ENCODE measurements at regions not wholly inside any gene's neighbourhood (a gene's known extent, or its start where the extent isn't known, plus 50 kb on each side); places are given as distances from the start of the nearest gene placed in this dataset.

- H3K9ac ChIP-seq (ENCODE audit: low read depth, low read length), result no peak overlapping the region
- H3K79me1 ChIP-seq (ENCODE audit: low read depth in 1 of 2, low read length in 2 of 2), result no peaks in the 10 kb centered on the region
- H3K27me3 ChIP-seq (ENCODE audit: control insufficient read depth, insufficient read depth, low read length), result peaks cover 20% of the 10 kb centered on the region
- no peak overlapping the region for H2AFZ ChIP-seq (replicated peaks; ENCODE audit: low read length, poor library complexity)
- ChIA-PET POLR2A (ENCODE audit: unreplicated experiment) (no interaction called here), CTCF (interaction anchor here (0.6 kb wide), 1 partner anchor 425 kb away, joined by 4 read pairs; no protein-coding TSS in a partner anchor)
- H2AK5ac ChIP-seq (ENCODE audit: low read depth, low read length), result no peak overlapping the region
- no peaks in the 10 kb centered on the region for H4K20me1 ChIP-seq (ENCODE audit: insufficient read depth, low read length)
- H3K9me1 ChIP-seq (ENCODE audit: insufficient read depth, low read length), result no peaks in the 10 kb centered on the region
- no TSS peak for BruUV-seq (replicated peaks)
- no peak overlapping the region for H3K56ac ChIP-seq (ENCODE audit: extremely low read depth, insufficient read depth, low read length)
- no peak overlapping the region for H3K14ac ChIP-seq (replicated peaks; ENCODE audit: low read depth, low read length)
- no peak overlapping the region for H3K4me3 ChIP-seq (ENCODE audit: insufficient read depth, low read depth, low read length)
- no peak overlapping the region for H3K23ac ChIP-seq (ENCODE audit: low read depth, low read length)
- no peak overlapping the region for H2BK120ac ChIP-seq (ENCODE audit: low read depth, low read length)
- H4K5ac ChIP-seq (ENCODE audit: low read depth, low read length), result no peak overlapping the region
- H3K4ac ChIP-seq (ENCODE audit: low read depth, low read length), result no peak overlapping the region
- no peak overlapping the region for H2AK9ac ChIP-seq (replicated peaks; ENCODE audit: low read depth, low read length, poor library complexity)
- in situ Hi-C loops (cut with MboI; ENCODE audit: low sequenced_read_pairs), result no loop called here
- no peaks in the 10 kb centered on the region for H3K36me3 ChIP-seq (ENCODE audit: control insufficient read depth, insufficient read depth, low read length)
- intact Hi-C loops (cut with micrococcal nuclease), result no loop called here
- H2BK15ac ChIP-seq (ENCODE audit: low read depth, low read length), result no peak overlapping the region
- H3K27ac ChIP-seq (ENCODE audit: insufficient read depth, low read length), result no peak overlapping the region
- no peak overlapping the region for H3K4me2 ChIP-seq (ENCODE audit: low read depth, low read length)
- H4K8ac ChIP-seq (ENCODE audit: low read depth in 2 of 2, low read length in 2 of 2), result no peak overlapping the region
- H3K9me3 ChIP-seq (ENCODE audit: control insufficient read depth, insufficient read depth, low read length), result no peaks in the 10 kb centered on the region
- TF ChIP-seq MAFK (IDR thresholded peaks at IDR 0.05; ENCODE audit: low read depth, low read length) (no peak), RFX5 (IDR thresholded peaks at IDR 0.05; ENCODE audit: low read depth, low read length) (no peak), FOS (IDR thresholded peaks at IDR 0.05; ENCODE audit: low read depth, low read length) (no peak), MAZ (IDR thresholded peaks at IDR 0.05; ENCODE audit: borderline replicate concordance, low read depth, low read length) (no peak), CEBPB (IDR thresholded peaks at IDR 0.05; ENCODE audit: low read depth, low read length) (no peak), CHD1 (IDR thresholded peaks at IDR 0.05; ENCODE audit: low read depth, low read length) (no peak), USF2 (IDR thresholded peaks at IDR 0.05; ENCODE audit: low read depth, low read length) (no peak), POLR2A (IDR thresholded peaks at IDR 0.05; ENCODE audit: low read depth, low read length) (no peak)
- dilution Hi-C loops (cut with HindIII; ENCODE audit: low sequenced_read_pairs, unreplicated experiment), result no loop called here
- no peak overlapping the region for H3K18ac ChIP-seq (ENCODE audit: low read depth, low read length)
- DNase-seq (no peak), ATAC-seq (ENCODE audit: low read depth) (no peak)
- no peak overlapping the region for H2BK20ac ChIP-seq (ENCODE audit: low read depth, low read length)
- no peak overlapping the region for H4K91ac ChIP-seq (ENCODE audit: insufficient read depth, low read depth, low read length)
- no peak overlapping the region for H2BK5ac ChIP-seq (ENCODE audit: low read depth, low read length, poor library complexity, severe bottlenecking)
- 89% methylated on average over 2 of the region's 5 CpGs; no CpG with 5 or more reads in 1 of the 2 experiments for WGBS, 2 experiments (ENCODE audit: extremely low coverage in 2 of 2, insufficient read length in 1 of 2)
- H3K4me1 ChIP-seq (ENCODE audit: control insufficient read depth, insufficient read depth, low read length), result no peaks in the 10 kb centered on the region
Measured at GRCh38 chr10:71032887-71033286, 144.5 kb upstream of the PCBD1 start.

Measured in IMR-90 (cell line).